ENCODE measurements at regions not wholly inside any gene's neighbourhood (a gene's known extent, or its start where the extent isn't known, plus 50 kb on each side); places are given as distances from the start of the nearest gene placed in this dataset.

- TF ChIP-seq CTCF (IDR thresholded peaks at IDR 0.05) (no peak), POLR2A (IDR thresholded peaks at IDR 0.05) (no peak)
These were observed 261.2 kb upstream of the MAN1A1 start for GRCh38 chr6:119610754-119611153.
